HG03066 (cell line): ENCODE measurements at regions not wholly inside any gene's neighbourhood (a gene's known extent, or its start where the extent isn't known, plus 50 kb on each side); places are given as distances from the start of the nearest gene placed in this dataset.

Source experiments
- ATAC-seq: cut with Tn5 transposase; IDR thresholded peaks from one replicate; pipeline ENCODE4 v1.9.1; 2021; ENCODE audit warnings: low read depth; ENCODE audit not compliant: unreplicated experiment

- ATAC-seq: no peak
Measured at GRCh38 chr20:60695226-60696000, 556.6 kb upstream of the CDH4 start.

GRCh38 chr20:60697252-60697651 lies 554.8 kb upstream of the CDH4 start:
- ATAC-seq: no peak

DNA sequence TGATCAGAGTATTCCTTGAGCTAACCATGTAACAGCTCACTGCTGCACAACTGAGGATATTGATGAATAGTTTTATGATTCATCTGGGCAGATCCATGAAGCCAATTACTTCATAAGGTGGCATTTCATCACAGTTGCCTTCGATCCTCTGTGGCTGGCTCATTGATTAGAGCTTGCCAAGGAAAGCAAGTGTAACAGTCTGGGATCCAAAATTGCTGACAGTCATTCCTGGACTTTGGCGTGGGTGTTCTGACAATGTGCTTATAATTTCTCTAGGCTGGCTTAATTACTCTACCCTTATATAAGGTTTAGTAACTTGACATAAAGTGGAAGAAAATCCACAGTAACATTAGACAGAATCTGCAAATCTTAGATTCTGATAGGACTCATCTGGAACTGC lies 551.3 kb upstream of the CDH4 start:
- ATAC-seq: no peak

GRCh38 chr20:60704147-60704546 lies 547.9 kb upstream of the CDH4 start:
- no peak for ATAC-seq

- ATAC-seq: no peak
Measured at GRCh38 chr20:60713396-60713795, 538.7 kb upstream of the CDH4 start.

GRCh38 chr20:60715172-60715571 lies 536.9 kb upstream of the CDH4 start:
- ATAC-seq: no peak

DNA sequence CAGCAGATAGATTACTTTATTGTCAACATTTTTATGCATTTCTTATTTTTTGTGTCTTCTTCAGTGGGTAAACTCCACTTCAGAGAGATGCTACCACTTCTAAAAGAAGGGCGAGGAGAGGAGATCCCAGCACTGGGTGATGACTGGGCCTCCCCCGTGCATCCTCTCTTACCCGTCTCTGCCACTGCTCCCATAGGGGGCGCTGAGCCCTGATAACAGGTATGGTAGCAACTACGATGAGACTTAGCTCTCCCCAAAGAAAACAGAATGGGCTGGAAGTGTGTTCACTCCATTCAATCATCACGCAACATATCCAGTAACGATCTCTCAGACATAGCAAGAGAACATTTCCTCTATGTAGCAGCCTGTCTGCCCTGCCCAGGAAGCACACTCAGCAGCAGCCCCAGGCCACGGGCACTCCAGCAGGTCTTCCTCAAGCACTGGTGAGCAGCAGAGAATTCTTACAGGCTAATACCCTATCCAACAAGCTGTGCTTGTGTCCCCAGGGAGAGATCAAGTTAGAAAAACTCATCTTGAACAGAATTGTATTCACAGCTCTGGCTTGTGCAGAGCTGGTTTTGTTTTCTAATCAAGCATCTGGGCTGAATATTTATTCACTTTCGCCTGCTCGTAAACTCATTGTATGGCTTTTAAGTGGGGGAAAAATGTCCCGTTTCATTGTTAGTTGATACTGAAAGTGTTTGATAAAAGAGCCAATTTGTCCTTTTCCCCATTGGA lies 533.1 kb upstream of the CDH4 start:
- ATAC-seq: no peak

DNA sequence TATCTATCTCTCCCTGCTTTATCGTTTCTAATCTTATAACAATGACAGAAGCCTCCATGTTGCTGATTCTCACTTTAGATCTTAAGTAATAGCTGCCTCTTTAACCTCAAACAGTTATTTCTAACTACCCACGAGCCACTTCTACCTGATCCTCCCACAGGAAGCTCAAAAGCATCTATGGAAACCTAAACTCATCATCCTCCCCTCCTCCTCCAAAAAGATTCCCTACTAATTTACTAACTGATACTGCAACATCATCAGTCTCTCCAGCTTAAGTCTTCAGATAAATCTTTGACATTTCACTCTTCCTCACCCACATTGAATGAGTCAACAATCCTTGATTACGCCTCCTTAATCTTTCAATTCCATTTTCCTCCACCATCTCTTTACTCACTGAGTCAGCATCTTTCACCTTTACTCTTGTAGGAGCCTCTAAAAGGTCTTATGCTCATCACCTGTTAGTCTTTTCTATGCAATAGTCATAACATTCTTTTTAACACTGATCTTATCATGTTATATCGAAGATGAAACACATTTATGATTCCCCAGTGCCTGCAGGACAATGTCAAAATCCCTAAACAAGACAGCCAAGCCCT lies 526.7 kb upstream of the CDH4 start:
- ATAC-seq: no peak

DNA sequence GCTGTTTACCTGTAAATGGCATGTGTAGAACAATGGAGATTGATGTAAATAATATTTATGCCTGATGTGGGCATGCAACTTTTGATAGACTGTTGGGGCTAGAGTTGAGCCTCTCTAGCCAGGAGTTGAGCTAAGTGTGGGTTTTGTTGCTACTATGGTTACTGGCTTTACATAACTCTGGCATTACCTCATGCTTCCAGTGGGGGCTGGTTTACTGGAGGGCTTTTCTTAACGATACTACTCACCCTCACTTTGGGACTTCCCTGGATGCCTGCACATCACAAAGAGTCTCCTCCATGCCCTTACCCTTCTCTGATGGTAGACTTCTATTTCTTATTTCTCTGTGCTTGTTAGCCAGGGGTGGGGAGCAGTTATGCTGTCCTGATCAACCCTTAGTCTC lies 524.6 kb upstream of the CDH4 start:
- no peak for ATAC-seq

DNA sequence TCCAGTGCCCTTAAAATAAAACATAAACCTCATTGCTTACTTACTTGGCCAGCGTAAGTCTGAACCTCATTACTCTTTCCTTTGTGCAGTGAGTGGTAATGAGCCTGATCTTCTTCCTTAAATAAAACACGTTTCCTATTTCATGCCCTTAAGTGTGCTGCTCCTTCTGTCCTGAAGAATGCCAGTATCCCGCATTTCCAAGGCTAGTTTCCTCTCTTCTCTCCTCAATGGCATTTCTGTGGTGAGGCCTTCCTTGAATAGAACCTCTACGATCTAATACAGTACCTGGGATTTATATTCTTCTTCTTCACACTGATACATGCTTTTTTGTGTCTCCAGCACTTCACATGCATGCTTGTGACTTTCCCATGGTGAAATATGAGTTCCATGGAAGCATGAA lies 523.4 kb upstream of the CDH4 start:
- no peak for ATAC-seq

DNA sequence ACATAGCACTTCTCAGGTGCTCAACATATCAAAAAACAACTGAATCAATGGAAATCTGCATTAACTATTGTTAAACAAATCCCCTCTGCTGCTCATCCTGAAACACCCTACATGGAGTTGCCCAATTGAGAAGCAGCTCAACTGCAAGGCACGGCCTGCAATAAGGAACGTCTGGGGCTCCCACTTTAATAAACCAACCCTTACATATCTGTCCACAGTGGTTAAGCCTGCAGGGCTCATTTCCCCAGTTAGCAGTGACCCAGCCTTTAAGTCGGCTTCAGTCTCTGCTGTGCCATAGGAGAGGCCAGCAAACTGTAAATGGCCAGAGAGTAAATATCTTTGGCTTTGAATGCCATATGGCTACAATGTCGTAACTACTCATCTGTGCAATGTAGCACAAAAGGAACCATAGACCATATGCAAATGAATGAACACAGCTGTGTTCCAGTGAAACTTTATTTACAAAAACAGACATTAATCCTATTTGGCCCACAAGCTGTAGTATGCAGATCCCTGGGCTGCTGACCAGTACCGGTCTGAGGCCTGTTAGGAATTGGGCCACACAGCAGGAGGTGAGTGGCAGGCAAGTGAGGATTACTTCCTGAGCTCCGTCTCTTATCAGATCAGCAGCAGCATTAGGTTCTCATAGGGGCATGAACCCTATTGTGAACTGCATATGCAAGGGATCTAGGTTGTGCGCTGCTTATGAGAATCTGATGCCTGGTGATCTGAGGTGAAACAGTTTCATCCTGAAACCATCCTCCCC lies 522.7 kb upstream of the CDH4 start:
- ATAC-seq: no peak

DNA sequence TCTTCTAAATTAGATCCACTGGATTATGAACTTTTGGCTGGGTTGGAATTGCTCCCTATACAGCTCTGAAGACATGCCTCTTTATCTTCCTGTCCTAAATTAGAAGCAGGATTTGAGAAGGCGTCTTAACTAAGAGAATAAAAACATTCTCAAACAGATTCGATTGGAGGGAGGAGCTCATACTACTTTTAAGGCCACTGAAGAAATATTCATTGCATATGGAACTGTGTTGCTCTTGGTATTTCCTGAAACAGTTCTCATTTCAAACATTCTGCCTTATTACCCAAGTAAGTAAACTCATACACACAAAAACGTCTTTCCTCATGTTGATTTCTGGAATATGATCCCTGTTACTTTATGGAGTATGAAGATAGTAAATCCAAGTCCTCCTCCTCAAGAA lies 519.7 kb upstream of the CDH4 start:
- ATAC-seq: no peak

DNA sequence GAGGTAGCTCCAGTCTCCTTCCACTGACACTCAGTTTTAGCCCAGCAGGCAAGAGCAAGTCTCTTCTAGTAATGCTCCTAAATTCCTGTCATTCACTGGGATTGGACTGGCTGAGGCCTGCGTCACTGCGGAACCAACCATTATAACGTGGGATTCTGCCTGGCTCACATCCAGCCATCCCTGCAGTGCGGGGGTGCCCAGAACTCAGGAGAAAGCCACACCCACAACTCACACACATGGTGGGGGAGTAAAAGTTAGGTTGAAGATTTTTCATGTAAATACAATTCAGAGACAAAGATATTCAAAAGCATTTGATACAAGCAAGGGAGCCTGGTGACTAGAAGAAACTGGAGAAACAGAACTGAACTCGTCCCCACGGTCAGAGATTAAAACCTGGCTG lies 504.0 kb upstream of the CDH4 start:
- ATAC-seq: no peak

- no peak for ATAC-seq
Measured at GRCh38 chr20:60749804-60750602, 502.1 kb upstream of the CDH4 start.

GRCh38 chr20:60750909-60751308 lies 501.2 kb upstream of the CDH4 start:
- ATAC-seq: no peak

DNA sequence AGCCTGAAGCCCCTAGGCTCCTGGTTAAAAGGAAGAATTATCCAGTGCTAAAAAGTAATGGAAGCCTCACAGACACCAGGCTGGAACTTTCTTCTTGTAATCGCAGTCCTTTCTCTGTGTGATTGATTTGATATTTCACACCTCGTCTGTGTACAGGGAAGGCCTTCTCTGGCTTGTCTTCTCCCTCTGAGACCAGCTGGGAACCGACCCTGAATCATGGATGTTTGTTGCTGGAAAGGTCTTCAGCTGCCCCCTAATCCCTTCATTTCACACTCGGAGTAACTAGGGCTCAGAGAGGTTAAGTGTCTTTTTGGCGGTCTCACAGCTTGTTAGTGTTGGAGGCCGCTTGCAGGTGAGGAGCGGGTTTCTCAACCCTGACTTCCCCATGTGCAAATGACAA lies 500.2 kb upstream of the CDH4 start:
- ATAC-seq: no peak

DNA sequence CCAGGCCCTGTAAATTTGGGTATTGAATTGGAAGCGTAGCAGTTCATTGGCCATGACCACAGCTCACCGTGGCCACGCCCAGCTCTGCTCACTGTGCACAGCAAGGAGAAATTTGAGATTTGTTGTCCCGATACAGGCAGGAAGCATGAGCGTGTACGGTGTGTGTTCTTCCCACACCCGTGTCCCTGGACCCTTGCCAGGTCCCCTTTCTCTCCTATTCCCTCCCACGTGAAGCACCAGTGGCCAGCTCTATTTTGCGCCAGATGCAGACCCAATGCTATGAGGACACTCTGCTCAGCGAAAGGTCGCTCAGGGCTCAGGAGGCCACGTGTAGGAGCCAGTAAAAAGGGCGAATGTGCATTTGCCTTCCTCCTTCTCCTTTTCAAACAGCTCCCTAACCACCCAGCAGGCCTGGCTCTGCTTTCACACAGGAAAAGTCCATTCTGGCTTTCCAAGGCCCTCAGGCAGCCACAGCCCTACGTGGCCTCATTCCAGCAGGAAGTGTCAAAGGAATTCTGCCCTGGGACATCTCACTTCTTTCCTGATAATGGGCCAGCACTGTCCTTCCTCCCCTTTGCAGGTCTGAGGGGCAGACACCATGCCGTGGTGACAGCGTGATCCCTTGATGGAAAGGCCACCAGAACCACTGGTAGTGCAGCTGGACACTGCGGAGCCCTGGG lies 499.2 kb upstream of the CDH4 start:
- no peak for ATAC-seq

GRCh38 chr20:60754856-60755255 lies 497.2 kb upstream of the CDH4 start:
- no peak for ATAC-seq

DNA sequence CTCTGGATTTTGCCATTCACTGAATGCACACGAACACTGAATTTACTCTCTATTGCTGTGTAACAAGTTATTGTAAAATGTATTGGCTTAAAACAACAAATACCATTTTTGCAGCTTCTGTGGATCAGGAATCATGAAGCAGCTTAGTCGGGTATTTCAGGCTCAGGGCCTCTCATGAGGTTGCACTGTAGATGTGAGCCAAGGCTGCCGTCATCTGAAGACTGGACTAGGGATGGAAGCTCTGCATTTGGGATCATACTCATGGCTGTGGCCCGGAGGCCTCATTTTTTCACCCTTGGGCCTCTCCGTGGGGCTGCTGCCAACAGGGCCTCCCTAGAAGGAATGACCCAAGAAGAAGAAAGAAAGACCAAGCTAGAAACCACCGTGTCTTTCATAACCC lies 492.4 kb upstream of the CDH4 start:
- ATAC-seq: no peak
